Progenitor cell of endocrine pancreas (in vitro differentiated cells): ENCODE measurements at regions not wholly inside any gene's neighbourhood (a gene's known extent, or its start where the extent isn't known, plus 50 kb on each side); places are given as distances from the start of the nearest gene placed in this dataset.

Source experiments
- DNase-seq: peaks from one replicate; pipeline ENCODE4 v3.0.0; 2021; ENCODE audit warnings: low spot score; ENCODE audit not compliant: unreplicated experiment
- H3K27ac Mint-ChIP-seq: 2 replicates; pipeline ENCODE4 v1.8.0; 2021; ENCODE audit warnings: mild to moderate bottlenecking, moderate library complexity, mixed read lengths
- H3K27me3 Mint-ChIP-seq: 2 replicates; pipeline ENCODE4 v1.8.0; 2021; ENCODE audit warnings: mixed read lengths
- H3K36me3 Mint-ChIP-seq: 2 replicates; pipeline ENCODE4 v1.8.0; 2022; ENCODE audit warnings: mixed read lengths; ENCODE audit not compliant: insufficient read depth
- H3K4me1 Mint-ChIP-seq: 2 replicates; pipeline ENCODE4 v1.8.0; 2021; ENCODE audit warnings: low read depth, mixed read lengths
- H3K4me3 Mint-ChIP-seq: 2 replicates; pipeline ENCODE4 v1.8.0; 2021; ENCODE audit warnings: low read depth, mild to moderate bottlenecking, moderate library complexity, mixed read lengths
- H3K9me3 Mint-ChIP-seq: 2 replicates; pipeline ENCODE4 v1.8.0; 2021; ENCODE audit warnings: low read depth, mixed read lengths
- TF ChIP-seq, protein P1 (sequence below): fragments of 200-600 bp; sonication (generic); IDR thresholded peaks from one replicate; pipeline ENCODE4 v1.5.0; 2021; ENCODE audit warnings: antibody characterized with exemption, mild to moderate bottlenecking; ENCODE audit not compliant: unreplicated experiment

DNA sequence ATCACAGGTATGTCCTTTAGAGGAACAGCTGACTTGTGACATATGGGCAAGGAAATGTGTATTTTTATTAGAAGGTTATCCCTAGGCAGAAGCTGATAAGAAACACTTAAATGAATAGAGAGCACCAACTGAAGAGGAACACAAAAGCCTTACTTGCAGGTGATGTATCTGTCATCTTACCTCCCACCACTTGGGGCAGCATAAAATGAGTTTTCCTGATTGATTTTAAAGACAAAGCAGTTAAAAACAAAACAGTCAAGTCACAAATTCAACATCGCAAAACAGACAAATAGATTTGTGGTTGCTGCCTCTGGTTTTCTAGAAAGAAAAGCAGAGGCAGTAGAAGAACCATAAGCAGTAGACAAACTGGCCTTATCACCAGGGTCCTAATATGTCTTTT is 302.4 kb upstream of the ZNF462 start:
- Mint-ChIP-seq H3K27ac (no peak overlapping the region), H3K9me3 (no peaks in the 10 kb centered on the region), H3K36me3 (no peaks in the 10 kb centered on the region), H3K27me3 (no peaks in the 10 kb centered on the region), H3K4me3 (no peak overlapping the region), H3K4me1 (peaks cover 6% of the 10 kb centered on the region)
- TF ChIP-seq, protein P1, sequence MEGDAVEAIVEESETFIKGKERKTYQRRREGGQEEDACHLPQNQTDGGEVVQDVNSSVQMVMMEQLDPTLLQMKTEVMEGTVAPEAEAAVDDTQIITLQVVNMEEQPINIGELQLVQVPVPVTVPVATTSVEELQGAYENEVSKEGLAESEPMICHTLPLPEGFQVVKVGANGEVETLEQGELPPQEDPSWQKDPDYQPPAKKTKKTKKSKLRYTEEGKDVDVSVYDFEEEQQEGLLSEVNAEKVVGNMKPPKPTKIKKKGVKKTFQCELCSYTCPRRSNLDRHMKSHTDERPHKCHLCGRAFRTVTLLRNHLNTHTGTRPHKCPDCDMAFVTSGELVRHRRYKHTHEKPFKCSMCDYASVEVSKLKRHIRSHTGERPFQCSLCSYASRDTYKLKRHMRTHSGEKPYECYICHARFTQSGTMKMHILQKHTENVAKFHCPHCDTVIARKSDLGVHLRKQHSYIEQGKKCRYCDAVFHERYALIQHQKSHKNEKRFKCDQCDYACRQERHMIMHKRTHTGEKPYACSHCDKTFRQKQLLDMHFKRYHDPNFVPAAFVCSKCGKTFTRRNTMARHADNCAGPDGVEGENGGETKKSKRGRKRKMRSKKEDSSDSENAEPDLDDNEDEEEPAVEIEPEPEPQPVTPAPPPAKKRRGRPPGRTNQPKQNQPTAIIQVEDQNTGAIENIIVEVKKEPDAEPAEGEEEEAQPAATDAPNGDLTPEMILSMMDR, result peak; percentile 44
- no peak for DNase-seq

- DNase-seq, result no peak
- Mint-ChIP-seq H3K27ac (no peak overlapping the region), H3K27me3 (no peaks in the 10 kb centered on the region), H3K9me3 (peaks cover 5% of the 10 kb centered on the region), H3K4me1 (no peaks in the 10 kb centered on the region), H3K4me3 (no peak overlapping the region), H3K36me3 (no peaks in the 10 kb centered on the region)
- TF ChIP-seq, protein P1, result no peak
Observed at GRCh38 chr9:106575823-106576222, 287.1 kb upstream of the ZNF462 start.

- no peak overlapping the region for H3K4me3 Mint-ChIP-seq
- H3K36me3 Mint-ChIP-seq, result no peaks in the 10 kb centered on the region
- H3K27me3 Mint-ChIP-seq, result no peaks in the 10 kb centered on the region
- H3K9me3 Mint-ChIP-seq, result peaks cover 5% of the 10 kb centered on the region
- no peaks in the 10 kb centered on the region for H3K4me1 Mint-ChIP-seq
- TF ChIP-seq, protein P1, result no peak
- no peak overlapping the region for H3K27ac Mint-ChIP-seq
- DNase-seq, result no peak
Observed at GRCh38 chr9:106576232-106576760, 286.7 kb upstream of the ZNF462 start.

DNA sequence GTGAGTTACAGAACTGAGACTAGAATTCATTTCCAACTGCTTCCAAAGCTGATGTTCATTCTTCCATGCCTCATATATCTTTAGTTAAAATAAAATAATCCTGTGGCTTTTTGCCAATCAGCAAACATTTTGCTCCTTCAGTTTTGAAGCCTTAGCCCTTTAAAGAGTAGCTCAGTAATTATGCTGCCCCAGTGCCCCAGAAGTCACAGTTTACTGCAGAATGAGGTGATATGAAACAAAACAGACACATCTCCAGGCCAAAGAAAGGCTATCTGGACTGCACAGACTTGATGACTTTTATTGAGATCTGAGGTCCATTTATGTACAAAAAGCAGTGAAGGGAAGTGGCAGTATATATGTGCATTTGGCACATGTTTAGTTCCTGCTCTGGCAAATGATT is 285.8 kb upstream of the ZNF462 start:
- H3K27ac Mint-ChIP-seq, result no peak overlapping the region

DNA sequence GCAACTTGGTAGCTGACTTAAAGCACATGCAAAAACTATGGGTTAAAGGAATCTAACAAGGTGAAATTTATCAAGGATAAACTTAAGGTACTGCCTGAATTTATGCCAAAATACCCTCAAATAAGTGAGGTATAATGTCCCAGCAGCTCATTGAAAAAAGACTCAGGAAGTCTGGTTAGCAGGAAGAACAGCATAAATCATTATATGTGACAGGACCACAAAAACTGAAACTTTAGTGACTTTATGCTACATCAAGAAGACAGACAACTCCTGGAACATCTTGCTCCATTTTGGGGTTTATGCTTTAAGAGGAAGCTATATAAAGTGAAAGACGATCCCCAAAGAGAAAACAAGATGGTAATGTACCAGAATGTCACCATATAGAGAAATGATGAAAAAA is 282.4 kb upstream of the ZNF462 start:
- Mint-ChIP-seq H3K27me3 (no peaks in the 10 kb centered on the region), H3K9me3 (no peaks in the 10 kb centered on the region), H3K4me3 (no peak overlapping the region), H3K36me3 (no peaks in the 10 kb centered on the region), H3K4me1 (peaks cover 2% of the 10 kb centered on the region), H3K27ac (no peak overlapping the region)
- no peak for DNase-seq
- TF ChIP-seq, protein P1, result no peak

More for the DNA sequence above, 285.8 kb upstream of the ZNF462 start:
- H3K27me3 Mint-ChIP-seq, result no peaks in the 10 kb centered on the region
- no peaks in the 10 kb centered on the region for H3K9me3 Mint-ChIP-seq
- H3K36me3 Mint-ChIP-seq, result no peaks in the 10 kb centered on the region
- no peak overlapping the region for H3K4me3 Mint-ChIP-seq
- DNase-seq, result no peak
- TF ChIP-seq, protein P1, result no peak
- no peaks in the 10 kb centered on the region for H3K4me1 Mint-ChIP-seq
